H9 (cell line): ENCODE measurements at regions not wholly inside any gene's neighbourhood (a gene's known extent, or its start where the extent isn't known, plus 50 kb on each side); places are given as distances from the start of the nearest gene placed in this dataset.

Experiments used
- DNase-seq: peaks from one replicate; pipeline ENCODE4 v3.0.0-alpha.2; 2017
- H2AFZ ChIP-seq: one replicate; pipeline ENCODE4 v1.6.1; 2013; ENCODE audit warnings: mild to moderate bottlenecking, low read length, control low read depth, moderate library complexity
- H2AK5ac ChIP-seq: 2 replicates; pipeline ENCODE4 v1.6.1; 2013; ENCODE audit warnings: low read length, control low read depth, mixed read lengths; ENCODE audit not compliant: insufficient read length
- H2BK120ac ChIP-seq: one replicate; pipeline ENCODE4 v1.6.1; 2013; ENCODE audit warnings: low read depth, mild to moderate bottlenecking, low read length, control low read depth, inconsistent platforms; ENCODE audit not compliant: poor library complexity, severe bottlenecking
- H2BK12ac ChIP-seq: 2 replicates; pipeline ENCODE4 v1.6.1; 2013; ENCODE audit warnings: low read length, control low read depth, mixed read lengths, low read depth; ENCODE audit not compliant: insufficient read length
- H2BK15ac ChIP-seq: 2 replicates; pipeline ENCODE4 v1.6.1; 2013; ENCODE audit warnings: low read depth, low read length, control low read depth
- H2BK20ac ChIP-seq: one replicate; pipeline ENCODE4 v1.6.1; 2013; ENCODE audit warnings: low read depth, mild to moderate bottlenecking, low read length, control low read depth, inconsistent platforms; ENCODE audit not compliant: poor library complexity, severe bottlenecking
- H2BK5ac ChIP-seq: 2 replicates; pipeline ENCODE4 v1.6.1; 2013; ENCODE audit warnings: low read length, control low read depth, mixed read lengths; ENCODE audit not compliant: insufficient read length
- H3K14ac ChIP-seq: 2 replicates; pipeline ENCODE4 v1.6.1; 2013; ENCODE audit warnings: low read length, control low read depth; ENCODE audit not compliant: insufficient read depth
- H3K18ac ChIP-seq: 2 replicates; pipeline ENCODE4 v1.6.1; 2013; ENCODE audit warnings: low read depth, mild to moderate bottlenecking, mixed read lengths, low read length, control low read depth; ENCODE audit not compliant: insufficient read length
- H3K23ac ChIP-seq: 2 replicates; pipeline ENCODE4 v1.6.1; 2013; ENCODE audit warnings: low read length, control low read depth, mixed read lengths, low read depth; ENCODE audit not compliant: insufficient read length
- H3K23me2 ChIP-seq: 2 replicates; pipeline ENCODE4 v1.6.1; 2013; ENCODE audit warnings: low read depth, mild to moderate bottlenecking, mixed read lengths, low read length, control low read depth; ENCODE audit not compliant: insufficient read length, poor library complexity, severe bottlenecking
- H3K27ac ChIP-seq: 2 replicates; pipeline ENCODE4 v1.5.1; 2013; ENCODE audit warnings: low read length, control low read depth, mixed read lengths, low read depth; ENCODE audit not compliant: insufficient read length
- H3K27me3 ChIP-seq: 2 replicates; pipeline ENCODE4 v1.6.1; 2013; ENCODE audit warnings: low read length, control low read depth, inconsistent platforms; ENCODE audit not compliant: insufficient read depth
- H3K4ac ChIP-seq: 2 replicates; pipeline ENCODE4 v1.6.1; 2013; ENCODE audit warnings: low read depth, mild to moderate bottlenecking, control low read depth, inconsistent platforms, low read length, moderate library complexity
- H3K4me1 ChIP-seq: 2 replicates; pipeline ENCODE4 v1.6.1; 2013; ENCODE audit warnings: low read length, control low read depth, inconsistent platforms; ENCODE audit not compliant: insufficient read depth
- H3K4me2 ChIP-seq: 2 replicates; pipeline ENCODE4 v1.6.1; 2013; ENCODE audit warnings: low read length, control low read depth, mixed read lengths; ENCODE audit not compliant: insufficient read length, insufficient read depth
- H3K56ac ChIP-seq: 2 replicates; pipeline ENCODE4 v1.6.1; 2013; ENCODE audit warnings: low read depth, mild to moderate bottlenecking, mixed read lengths, low read length, control low read depth; ENCODE audit not compliant: insufficient read length
- H3K79me1 ChIP-seq: 2 replicates; pipeline ENCODE4 v1.6.1; 2013; ENCODE audit warnings: low read depth, mild to moderate bottlenecking, moderate library complexity, low read length, control low read depth, inconsistent platforms; ENCODE audit not compliant: insufficient read depth, poor library complexity, severe bottlenecking
- H3K79me2 ChIP-seq: 2 replicates; pipeline ENCODE4 v1.6.1; 2013; ENCODE audit warnings: low read length, control low read depth, inconsistent platforms; ENCODE audit not compliant: insufficient read depth
- H3K9ac ChIP-seq: 2 replicates; pipeline ENCODE4 v1.6.1; 2013; ENCODE audit warnings: low read length, control low read depth, mixed read lengths; ENCODE audit not compliant: insufficient read length; ENCODE audit errors: extremely low read depth
- H3K9me3 ChIP-seq: one replicate; pipeline ENCODE4 v1.6.1; 2013; ENCODE audit warnings: low read depth, low read length, inconsistent platforms; ENCODE audit not compliant: control insufficient read depth
- H3T11ph ChIP-seq: one replicate; pipeline ENCODE4 v1.6.1; 2013; ENCODE audit warnings: mild to moderate bottlenecking, low read length, control low read depth, inconsistent platforms
- H4K20me1 ChIP-seq: one replicate; pipeline ENCODE4 v1.6.1; 2013; ENCODE audit not compliant: control insufficient read depth, insufficient read length, insufficient read depth
- H4K5ac ChIP-seq: 2 replicates; pipeline ENCODE4 v1.6.1; 2013; ENCODE audit warnings: low read depth, mild to moderate bottlenecking, mixed read lengths, low read length, control low read depth; ENCODE audit not compliant: insufficient read length
- H4K8ac ChIP-seq: replicated peaks from 2 replicates; pipeline ENCODE4 v1.6.1; 2013; ENCODE audit warnings: low read length, control low read depth, mixed read lengths, low read depth; ENCODE audit not compliant: insufficient read length
- H4K91ac ChIP-seq: 2 replicates; pipeline ENCODE4 v1.6.1; 2013; ENCODE audit warnings: low read depth, mild to moderate bottlenecking, moderate library complexity, mixed read lengths, low read length, control low read depth; ENCODE audit not compliant: insufficient read length
- H3K27ac Mint-ChIP-seq, 3 experiments: 2 replicates in 2 of 3; 3 replicates in 1 of 3; pipeline ENCODE4 v1.8.0; 2020 to 2021; ENCODE audit warnings: mixed read lengths in 3 of 3, mild to moderate bottlenecking in 1 of 3, moderate library complexity in 1 of 3
- H3K27me3 Mint-ChIP-seq: 2 replicates; pipeline ENCODE4 v1.8.0; 2021; ENCODE audit warnings: low read depth, mild to moderate bottlenecking, moderate library complexity, mixed read lengths
- H3K36me3 Mint-ChIP-seq, 3 experiments: 2 replicates in 2 of 3; 3 replicates in 1 of 3; pipeline ENCODE4 v1.8.0; 2020 to 2021; ENCODE audit warnings: low read depth in 3 of 3, mixed read lengths in 3 of 3; ENCODE audit not compliant: insufficient read depth in 1 of 3
- H3K4me1 Mint-ChIP-seq, 2 experiments: 2 replicates each; pipeline ENCODE4 v1.8.0; 2020; ENCODE audit warnings: mixed read lengths in 2 of 2
- H3K4me3 Mint-ChIP-seq, 2 experiments: 2 replicates in 1 of 2; 3 replicates in 1 of 2; pipeline ENCODE4 v1.8.0; 2020 to 2021; ENCODE audit warnings: mild to moderate bottlenecking in 2 of 2, mixed read lengths in 2 of 2, moderate library complexity in 1 of 2
- H3K9me3 Mint-ChIP-seq, 2 experiments: 2 replicates in 1 of 2; 3 replicates in 1 of 2; pipeline ENCODE4 v1.8.0; 2020; ENCODE audit warnings: mild to moderate bottlenecking in 2 of 2, mixed read lengths in 2 of 2, moderate library complexity in 1 of 2
- CTCF ChIP-seq: fragments of 200-600 bp; sonication (generic); conservative IDR thresholded peaks from 3 replicates; pipeline ENCODE4 v1.8.0; 2021; ENCODE audit warnings: antibody characterized with exemption, mild to moderate bottlenecking
- WGBS: extraction: QIAGEN DNeasy Blood & Tissue Kit; methylation state at CpG from one replicate; pipeline ENCODE4 v1.1.7; 2013; ENCODE audit warnings: missing lambda C conversion rate, low lambda C conversion rate, mixed read lengths; ENCODE audit not compliant: insufficient read length; ENCODE audit errors: extremely low coverage; 5-methylcytosine and 5-hydroxymethylcytosine counted together

- H3K4me1 Mint-ChIP-seq: no peaks in the 10 kb centered on the region
- Histone ChIP-seq H2BK15ac (no peak overlapping the region), H3K79me2 (no peaks in the 10 kb centered on the region), H2AK5ac (no peak overlapping the region), H3K23me2 (no peaks in the 10 kb centered on the region), H3K4me1 (no peaks in the 10 kb centered on the region), H3K18ac (no peak overlapping the region), H2BK12ac (no peak overlapping the region), H3K4ac (no peak overlapping the region), H3K27me3 (no peaks in the 10 kb centered on the region), H3K56ac (no peak overlapping the region), H3K9ac (no peak overlapping the region), H4K5ac (no peak overlapping the region), H3K9me3 (no peaks in the 10 kb centered on the region), H4K91ac (no peak overlapping the region), H3K79me1 (no peaks in the 10 kb centered on the region), H4K20me1 (no peaks in the 10 kb centered on the region), H4K8ac (no peak overlapping the region), H3T11ph (no peak overlapping the region), H2BK5ac (no peak overlapping the region), H3K23ac (no peak overlapping the region), H3K4me2 (no peak overlapping the region), H3K27ac (no peak overlapping the region), H2BK20ac (no peak overlapping the region), H2BK120ac (no peak overlapping the region), H2AFZ (no peak overlapping the region), H3K14ac (no peak overlapping the region)
- WGBS: no CpG with 5 or more reads among the region's 5 CpGs
- peaks cover 2 to 10% of the 10 kb centered on the region in 2 experiments; a peak in 2 of 5 replicates for H3K9me3 Mint-ChIP-seq
- no peak for DNase-seq
- TF ChIP-seq CTCF: no peak
- H3K36me3 Mint-ChIP-seq: 0 out of 7 replicates have a peak, but pooled peaks cover 0 to 1% (median 0%) of the 10 kb centered on the region in 3 experiments
- peaks cover 2% of the 10 kb centered on the region for H3K27me3 Mint-ChIP-seq
- no peak overlapping the region for H3K4me3 Mint-ChIP-seq
- H3K27ac Mint-ChIP-seq: no peak overlapping the region
Measured at GRCh38 chr3:816605-817004, 276.2 kb upstream of the CNTN6 start.
